Right kidney (tissue), 1 donor: ENCODE measurements at regions not wholly inside any gene's neighbourhood (a gene's known extent, or its start where the extent isn't known, plus 50 kb on each side); places are given as distances from the start of the nearest gene placed in this dataset.

Experiments used
- DNase-seq: peaks from one replicate; pipeline ENCODE4 v3.0.0-alpha.2; 2016

DNA sequence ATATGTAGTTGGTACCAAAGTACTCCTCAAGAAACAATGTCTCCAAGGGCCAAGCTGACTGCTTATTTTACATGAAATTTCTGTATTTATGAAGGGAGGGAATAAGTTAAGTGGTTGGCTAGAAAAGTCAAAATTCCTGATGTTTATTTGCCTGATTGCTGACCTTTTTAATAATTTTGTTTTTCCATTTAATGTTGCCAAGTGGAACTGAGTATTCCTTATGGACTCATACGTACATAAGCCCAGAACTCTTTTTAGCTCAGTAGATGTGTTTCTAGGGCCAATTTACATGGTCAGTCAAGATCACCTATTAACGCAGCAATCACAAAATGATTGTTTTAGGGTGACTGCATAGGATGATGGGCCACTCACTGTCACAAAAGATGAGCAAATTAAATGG, 78.3 kb upstream of the FZD8 start:
- no peak for DNase-seq

- no peak for DNase-seq
Observed at GRCh38 chr10:35716776-35717175, 74.7 kb upstream of the FZD8 start.

DNA sequence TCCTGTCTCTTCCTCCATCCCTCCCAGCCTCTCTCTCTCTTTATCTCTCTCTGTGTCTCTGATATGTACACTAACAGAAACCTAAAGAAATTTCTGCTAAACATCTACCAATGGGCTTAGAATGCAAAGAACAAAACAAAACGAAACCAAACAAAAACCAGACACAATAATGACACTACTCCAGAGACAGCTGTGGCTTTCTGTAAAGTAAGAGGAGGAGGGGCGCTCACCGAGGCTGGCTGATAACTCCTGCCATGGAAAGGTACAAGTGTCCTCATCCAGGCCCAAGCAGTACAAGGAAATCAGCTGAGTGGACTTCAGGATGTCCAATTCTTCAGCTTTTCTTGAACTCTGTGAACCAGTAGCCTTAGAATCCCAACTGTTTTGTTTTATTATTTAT, 70.4 kb upstream of the FZD8 start:
- DNase-seq, result no peak

DNA sequence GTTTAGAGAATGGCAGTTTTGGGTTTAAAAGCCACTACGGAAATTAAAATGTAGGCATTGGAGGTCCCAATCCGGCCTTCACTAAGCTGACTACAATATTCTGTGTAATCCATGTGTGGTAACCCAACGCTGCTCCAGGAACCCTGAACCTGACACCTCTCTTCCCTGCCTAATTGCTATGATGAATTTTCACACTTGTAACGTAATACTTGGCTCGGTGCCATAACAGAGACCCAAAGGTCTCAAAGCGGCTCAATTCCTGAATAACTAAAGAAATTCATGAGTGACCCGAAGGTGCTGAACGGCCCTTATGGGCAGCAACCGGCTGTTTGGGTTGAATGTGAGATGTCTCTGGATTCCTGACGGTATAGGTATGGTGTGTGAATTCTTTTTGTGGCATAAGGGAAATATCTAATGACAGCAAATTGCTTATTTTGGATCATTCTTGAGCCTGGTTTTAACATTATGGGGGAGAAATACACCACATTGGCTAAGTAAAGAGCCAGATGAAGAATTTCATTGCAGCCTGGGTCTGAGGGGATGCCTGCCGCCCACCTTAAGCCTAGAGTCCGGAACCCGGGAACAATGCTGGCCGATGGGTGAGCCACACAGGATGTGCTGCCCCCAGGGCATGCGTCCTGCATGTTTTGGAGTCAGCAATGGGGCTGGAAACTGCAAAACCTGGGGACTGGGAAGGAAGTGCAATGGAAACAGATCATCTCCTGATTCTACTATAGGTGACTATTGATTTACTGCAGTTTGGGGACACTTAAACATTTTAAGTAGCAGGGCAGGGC, 69.7 kb upstream of the FZD8 start:
- no peak for DNase-seq

DNA sequence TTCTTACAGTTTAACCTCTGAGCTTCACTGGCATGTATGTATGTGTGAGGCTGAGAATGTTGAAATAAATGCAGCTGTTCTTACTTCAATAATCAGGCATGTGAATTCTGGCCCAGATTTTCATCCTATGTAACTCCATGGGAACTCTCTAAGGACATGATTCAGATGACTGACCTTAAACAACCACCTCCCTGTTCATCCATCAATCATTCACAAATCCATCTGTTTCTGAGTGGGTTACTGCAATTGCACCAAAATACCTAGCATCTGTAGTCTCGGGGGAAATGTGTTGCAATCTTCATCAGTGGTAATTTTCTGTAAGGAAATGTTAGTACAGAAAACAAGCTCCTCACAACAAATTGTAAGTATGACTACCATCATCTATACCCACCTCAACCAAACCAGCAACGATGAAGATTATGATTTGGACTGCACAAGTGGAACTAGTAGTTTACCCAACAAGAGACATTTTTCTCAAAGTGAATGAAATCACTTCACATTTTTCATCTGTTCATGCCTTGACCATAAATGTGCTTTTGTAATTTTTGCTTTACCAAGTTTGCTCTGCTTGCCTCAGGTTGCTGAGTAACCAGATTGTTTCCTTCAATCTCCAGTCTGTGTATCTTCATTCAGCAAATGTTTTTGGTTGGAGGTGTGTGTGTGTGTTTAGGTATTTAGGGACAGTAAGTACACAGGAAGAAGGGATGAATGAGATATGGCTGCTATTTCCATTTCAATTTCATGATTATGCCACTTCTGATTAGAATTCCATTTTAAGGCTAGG, 65.7 kb upstream of the FZD8 start:
- DNase-seq, result no peak

GRCh38 chr10:35706959-35707358, 64.9 kb upstream of the FZD8 start:
- DNase-seq, result no peak

DNA sequence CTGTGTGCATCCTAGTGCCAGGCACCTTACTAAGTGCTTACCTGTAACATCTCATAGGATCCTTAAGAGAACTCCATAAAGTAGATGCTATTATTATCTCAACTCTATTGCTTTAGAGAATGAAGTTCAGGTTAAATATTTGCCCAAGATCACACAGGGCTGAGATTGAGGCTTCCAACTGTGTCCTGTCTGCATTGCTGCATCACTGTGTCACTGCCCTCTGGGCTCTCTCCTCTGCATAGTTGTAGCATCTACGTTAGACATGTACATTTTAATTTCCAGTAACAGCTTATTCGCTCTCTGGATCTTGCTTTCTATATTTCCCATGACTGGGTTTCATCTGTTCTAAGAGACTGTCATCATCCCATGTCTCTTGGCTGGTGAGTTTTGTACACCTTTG, 63.6 kb upstream of the FZD8 start:
- no peak for DNase-seq

DNA sequence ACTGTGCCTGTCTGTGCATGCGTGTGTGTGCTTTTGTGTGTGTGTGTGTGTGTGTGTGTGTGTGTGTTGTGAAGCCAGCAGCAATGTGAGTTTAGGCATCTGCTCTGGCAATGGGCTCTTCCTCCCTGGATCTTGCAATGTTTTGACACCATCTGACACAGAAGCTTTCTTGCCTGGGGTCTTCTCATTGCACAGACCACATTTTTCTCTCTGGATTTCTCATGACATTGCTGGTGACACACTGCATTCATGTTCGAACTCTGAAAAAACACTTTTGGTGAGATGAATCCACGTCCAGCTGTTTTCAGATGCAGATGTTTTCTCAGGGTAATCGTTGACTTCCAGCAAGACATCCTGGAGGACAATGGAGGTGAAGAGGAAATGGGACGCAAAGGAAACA, 63.0 kb upstream of the FZD8 start:
- no peak for DNase-seq

GRCh38 chr10:35704401-35704800, 62.3 kb upstream of the FZD8 start:
- DNase-seq, result no peak

GRCh38 chr10:35700487-35700882, 58.4 kb upstream of the FZD8 start:
- no peak for DNase-seq

- no peak for DNase-seq
Observed at GRCh38 chr10:35699848-35700486, 57.9 kb upstream of the FZD8 start.

DNA sequence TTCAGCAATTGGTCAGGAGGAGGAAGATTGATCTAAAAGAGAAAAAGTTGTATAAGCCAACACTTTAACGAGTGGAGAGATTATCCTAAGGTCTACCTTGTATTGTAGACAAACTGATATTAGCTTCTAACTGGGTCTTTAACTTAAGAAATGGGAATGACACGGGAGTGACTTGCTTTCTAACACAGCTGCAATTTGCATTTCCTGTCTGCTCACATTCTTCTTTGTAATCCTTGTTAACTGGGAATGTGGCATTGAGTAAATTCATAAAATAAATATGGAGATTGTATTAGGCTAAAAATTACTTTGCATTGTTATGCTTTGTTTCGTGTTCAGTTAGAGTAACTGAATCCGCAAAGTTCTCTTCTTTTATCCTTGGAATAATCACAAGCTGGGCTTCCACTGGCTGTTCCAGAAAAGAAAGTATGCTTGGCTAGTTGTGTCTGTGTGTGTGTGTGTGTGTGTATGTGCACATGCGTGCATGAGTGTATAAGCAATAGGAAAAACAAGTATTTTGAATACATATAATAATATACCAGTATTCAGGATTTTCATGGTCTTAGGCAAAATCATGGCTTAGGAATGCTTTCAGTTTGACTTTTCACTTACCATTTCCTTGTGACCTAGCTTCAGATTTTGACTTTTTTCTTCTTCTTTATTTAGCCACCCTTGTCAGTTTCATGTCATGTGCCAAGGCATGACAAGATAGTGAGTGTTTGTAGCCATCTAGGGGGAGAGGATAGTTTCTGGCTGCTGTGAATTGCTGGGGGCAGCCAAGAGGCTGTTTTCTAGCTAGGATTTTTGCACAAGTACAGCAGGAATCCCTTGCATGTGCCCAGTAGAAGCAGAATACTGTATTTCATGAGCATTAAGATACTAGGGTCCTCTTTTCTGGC, 54.5 kb upstream of the FZD8 start:
- DNase-seq, result no peak

DNA sequence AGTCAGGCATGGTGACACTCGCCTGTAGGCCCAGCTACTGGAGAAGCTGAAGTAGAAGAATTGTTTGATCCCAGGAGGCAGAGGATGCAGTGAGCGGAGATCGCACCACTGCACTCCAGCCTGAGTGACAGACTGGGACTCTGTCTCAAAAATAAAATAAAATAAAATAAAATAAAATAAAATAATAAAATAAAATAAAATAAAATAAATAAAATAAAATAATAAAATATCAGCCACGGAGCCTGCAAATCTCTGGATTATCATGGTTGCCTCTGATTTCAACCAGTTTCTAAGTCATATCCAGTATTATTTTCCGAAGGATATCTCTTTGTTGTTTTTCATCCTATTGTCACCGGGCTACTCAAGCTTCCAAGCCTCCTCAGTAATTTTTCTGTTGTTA, 51.7 kb upstream of the FZD8 start:
- no peak for DNase-seq
